H1 (cell line): ENCODE measurements at regions not wholly inside any gene's neighbourhood (a gene's known extent, or its start where the extent isn't known, plus 50 kb on each side); places are given as distances from the start of the nearest gene placed in this dataset.

Experiments used
- CTCF ChIA-PET: fragments of 300-600 bp; sonication (Branson Sonifier 250); formaldehyde crosslinking; loops from one replicate; lab custom pipeline; 2021; ENCODE audit not compliant: partially characterized antibody; lab: Charles Lee
- POLR2A ChIA-PET: fragments of 300-600 bp; sonication (Branson Sonifier 250); formaldehyde crosslinking; loops from one replicate; lab custom pipeline; 2021; ENCODE audit warnings: inconsistent platforms; ENCODE audit not compliant: partially characterized antibody; lab: Charles Lee
- DNase-seq, 2 experiments: peaks; one replicate each; pipeline versions ENCODE4 v3.0.0 to v3.0.0-alpha.2; 2010 to 2022; ENCODE audit warnings: low spot score in 2 of 2, low read depth in 1 of 2, mixed read lengths in 1 of 2
- FAIRE-seq: peaks from 2 replicates; lab custom pipeline; 2011; peaks lifted over from hg19 to GRCh38; lab: Jason Lieb, UNC
- H2AFZ ChIP-seq: 2 replicates; pipeline ENCODE4 v1.8.1; 2012; ENCODE audit warnings: low read length, inconsistent platforms
- H2AK5ac ChIP-seq: 2 replicates; pipeline ENCODE4 v1.6.1; 2013; ENCODE audit warnings: low read depth, low read length
- H2BK120ac ChIP-seq: replicated peaks from 2 replicates; pipeline ENCODE3; 2013; ENCODE audit warnings: low read depth, low read length, inconsistent platforms
- H2BK12ac ChIP-seq: 2 replicates; pipeline ENCODE4 v1.6.1; 2013; ENCODE audit warnings: low read depth, low read length
- H2BK15ac ChIP-seq: 2 replicates; pipeline ENCODE4 v1.6.1; 2013; ENCODE audit warnings: low read length
- H2BK20ac ChIP-seq: 2 replicates; pipeline ENCODE4 v1.6.1; 2013; ENCODE audit warnings: low read length
- H2BK5ac ChIP-seq: 2 replicates; pipeline ENCODE4 v1.6.1; 2013; ENCODE audit warnings: low read depth, low read length
- H3K14ac ChIP-seq: 2 replicates; pipeline ENCODE4 v1.6.1; 2013; ENCODE audit warnings: inconsistent platforms; ENCODE audit not compliant: insufficient read length
- H3K18ac ChIP-seq: 2 replicates; pipeline ENCODE4 v1.6.1; 2013; ENCODE audit warnings: low read length; ENCODE audit errors: extremely low read depth
- H3K23ac ChIP-seq: 2 replicates; pipeline ENCODE4 v1.6.1; 2013; ENCODE audit warnings: inconsistent platforms; ENCODE audit not compliant: insufficient read length
- H3K23me2 ChIP-seq: 2 replicates; pipeline ENCODE4 v1.6.1; 2013; ENCODE audit warnings: low read depth, low read length
- H3K27ac ChIP-seq: 2 replicates; pipeline ENCODE4 v1.6.1; 2011; ENCODE audit warnings: low read depth, low read length, inconsistent platforms
- H3K27me3 ChIP-seq, 4 experiments: replicated peaks in 1 of 4; 1 replicate in 1 of 4; 2 replicates in 3 of 4; pipeline versions ENCODE4 v1.6.1 to v1.8.1; 2011 to 2013; ENCODE audit warnings: low read length in 3 of 4, mild to moderate bottlenecking in 3 of 4, inconsistent platforms in 2 of 4, mixed read lengths in 2 of 4, moderate library complexity in 1 of 4; ENCODE audit not compliant: control insufficient read depth in 3 of 4, insufficient read depth in 3 of 4; ENCODE audit errors: extremely low read depth in 1 of 4
- H3K36me3 ChIP-seq, 4 experiments: 2 replicates each; pipeline versions ENCODE4 v1.6.1 to v1.8.1; 2011 to 2013; ENCODE audit warnings: mild to moderate bottlenecking in 4 of 4, low read length in 3 of 4, moderate library complexity in 2 of 4, control low read depth in 1 of 4, inconsistent platforms in 1 of 4; ENCODE audit not compliant: insufficient read depth in 4 of 4, control insufficient read depth in 2 of 4
- H3K4ac ChIP-seq: replicated peaks from 2 replicates; pipeline ENCODE3; 2013; ENCODE audit warnings: low read length, low read depth, mixed read lengths, inconsistent platforms; ENCODE audit not compliant: insufficient read length
- H3K4me1 ChIP-seq, 4 experiments: replicated peaks in 1 of 4; 1 replicate in 1 of 4; 2 replicates in 3 of 4; pipeline versions ENCODE4 v1.6.1 to v1.8.1; 2011 to 2013; ENCODE audit warnings: low read length in 3 of 4, inconsistent platforms in 2 of 4, mixed read lengths in 1 of 4; ENCODE audit not compliant: insufficient read depth in 4 of 4, control insufficient read depth in 3 of 4
- H3K4me2 ChIP-seq, 2 experiments: 2 replicates each; pipeline versions ENCODE4 v1.6.1 to v1.8.1; 2011 to 2013; ENCODE audit warnings: low read depth in 2 of 2, low read length in 2 of 2, control low read depth in 1 of 2, inconsistent platforms in 1 of 2, mild to moderate bottlenecking in 1 of 2; ENCODE audit not compliant: insufficient read depth in 1 of 2
- H3K4me3 ChIP-seq, 4 experiments: fragments of 200-600, 300-600 bp in 1 of 4; sonication (generic), shearing (Covaris generic), sonication (Bioruptor Twin) in 1 of 4; 2 replicates each; pipeline versions ENCODE4 v1.5.1 to v1.8.1; 2011 to 2016; ENCODE audit warnings: low read length in 4 of 4, low read depth in 3 of 4, control low read depth in 2 of 4, inconsistent platforms in 2 of 4, mild to moderate bottlenecking in 2 of 4, mixed read lengths in 1 of 4, moderate library complexity in 1 of 4; ENCODE audit not compliant: insufficient read depth in 2 of 4; ENCODE audit errors: extremely low read depth in 1 of 4
- H3K56ac ChIP-seq: replicated peaks from 2 replicates; pipeline ENCODE3; 2013; ENCODE audit warnings: low read depth, mild to moderate bottlenecking, mixed read lengths, low read length, inconsistent platforms; ENCODE audit not compliant: insufficient read length
- H3K79me1 ChIP-seq: 2 replicates; pipeline ENCODE4 v1.6.1; 2013; ENCODE audit warnings: low read depth, low read length, control low read depth
- H3K79me2 ChIP-seq, 2 experiments: 2 replicates each; pipeline versions ENCODE4 v1.6.1 to v1.8.1; 2012 to 2013; ENCODE audit warnings: low read length in 2 of 2, mild to moderate bottlenecking in 2 of 2, inconsistent platforms in 1 of 2; ENCODE audit not compliant: insufficient read depth in 2 of 2, control insufficient read depth in 1 of 2
- H3K9ac ChIP-seq, 4 experiments: replicated peaks in 1 of 4; 1 replicate in 1 of 4; 2 replicates in 3 of 4; pipeline versions ENCODE4 v1.6.1 to v1.8.1; 2011 to 2013; ENCODE audit warnings: low read depth in 3 of 4, low read length in 3 of 4, control low read depth in 2 of 4, mild to moderate bottlenecking in 2 of 4, moderate library complexity in 2 of 4, inconsistent platforms in 1 of 4; ENCODE audit errors: extremely low read depth in 1 of 4
- H3K9me3 ChIP-seq, 2 experiments: 2 replicates each; pipeline versions ENCODE4 v1.6.1 to v1.8.1; 2012 to 2013; ENCODE audit warnings: mild to moderate bottlenecking in 2 of 2, moderate library complexity in 2 of 2, control low read depth in 1 of 2, inconsistent platforms in 1 of 2, low read depth in 1 of 2, low read length in 1 of 2, mixed read lengths in 1 of 2; ENCODE audit not compliant: insufficient read depth in 2 of 2
- H4K20me1 ChIP-seq, 2 experiments: replicated peaks in 1 of 2; 2 replicates each; pipeline versions ENCODE3 to v1.8.1; 2011 to 2013; ENCODE audit warnings: inconsistent platforms in 2 of 2, low read length in 2 of 2, mild to moderate bottlenecking in 1 of 2; ENCODE audit not compliant: insufficient read depth in 2 of 2, control insufficient read depth in 1 of 2
- H4K5ac ChIP-seq: 2 replicates; pipeline ENCODE4 v1.6.1; 2013; ENCODE audit warnings: low read length, low read depth, mixed read lengths, inconsistent platforms; ENCODE audit not compliant: insufficient read length
- H4K8ac ChIP-seq: 2 replicates; pipeline ENCODE4 v1.8.0; 2013; ENCODE audit warnings: mild to moderate bottlenecking, moderate library complexity, low read length, inconsistent platforms; ENCODE audit not compliant: insufficient read depth; ENCODE audit errors: extremely low read depth
- H4K91ac ChIP-seq: replicated peaks from 2 replicates; pipeline ENCODE3; 2013; ENCODE audit warnings: low read length, mixed read lengths, inconsistent platforms; ENCODE audit not compliant: insufficient read length
- ATF3 ChIP-seq: IDR thresholded peaks from 2 replicates; pipeline ENCODE4 v1.6.1; 2011; ENCODE audit warnings: low read depth, mild to moderate bottlenecking, low read length; ENCODE audit not compliant: insufficient read depth
- BCL11A ChIP-seq, 2 experiments: IDR thresholded peaks; one replicate each; pipeline ENCODE4 v1.6.1; 2011; ENCODE audit warnings: low read depth in 2 of 2, low read length in 2 of 2, mild to moderate bottlenecking in 2 of 2
- EP300 ChIP-seq, 2 experiments: IDR thresholded peaks; 1 replicate in 1 of 2; 2 replicates in 1 of 2; pipeline ENCODE4 v1.6.1; 2011 to 2012; ENCODE audit warnings: low read depth in 2 of 2, low read length in 2 of 2, mild to moderate bottlenecking in 2 of 2, borderline replicate concordance in 1 of 2, inconsistent platforms in 1 of 2, moderate library complexity in 1 of 2
- EZH2 ChIP-seq: fragments of 200-600 bp; sonication (generic); IDR thresholded peaks from 2 replicates; pipeline ENCODE4 v1.7.1; 2012; ENCODE audit warnings: low read depth, mild to moderate bottlenecking, moderate library complexity, low read length, inconsistent platforms; ENCODE audit not compliant: severe bottlenecking
- GABPA ChIP-seq: IDR thresholded peaks from 2 replicates; pipeline ENCODE4 v1.6.1; 2011; ENCODE audit warnings: mild to moderate bottlenecking, low read length, moderate library complexity, borderline replicate concordance; ENCODE audit not compliant: insufficient read depth
- JUN ChIP-seq: IDR thresholded peaks from 2 replicates; pipeline ENCODE4 v1.6.1; 2011; ENCODE audit warnings: low read depth, mild to moderate bottlenecking, improper control_type of control experiment, low read length
- JUND ChIP-seq: IDR thresholded peaks from 2 replicates; pipeline ENCODE4 v1.6.1; 2011; ENCODE audit warnings: mild to moderate bottlenecking, improper control_type of control experiment, low read length
- KDM5A ChIP-seq: fragments of 200-600 bp; IDR thresholded peaks from 2 replicates; pipeline ENCODE4 v1.7.1; 2012; ENCODE audit warnings: mild to moderate bottlenecking, low read length, inconsistent platforms, mixed read lengths
- RNF2 ChIP-seq: fragments of 200-900, 300-1000 bp; sonication (generic); IDR thresholded peaks from 2 replicates; pipeline ENCODE4 v1.7.1; 2016; ENCODE audit warnings: borderline replicate concordance, low read depth, mild to moderate bottlenecking, antibody characterized with exemption, low read length; ENCODE audit not compliant: poor library complexity, severe bottlenecking; ENCODE audit errors: missing control alignments
- SIRT6 ChIP-seq: IDR thresholded peaks from one replicate; pipeline ENCODE4 v1.7.1; 2012; ENCODE audit warnings: low read length, inconsistent platforms
- TCF12 ChIP-seq: IDR thresholded peaks from 2 replicates; pipeline ENCODE4 v1.6.1; 2011; ENCODE audit warnings: low read depth, mild to moderate bottlenecking, low read length
- USF2 ChIP-seq: IDR thresholded peaks from 2 replicates; pipeline ENCODE4 v1.6.1; 2011; ENCODE audit warnings: low read length, improper control_type of control experiment
- ZNF274 ChIP-seq: IDR thresholded peaks from 2 replicates; pipeline ENCODE4 v1.7.0; 2012; ENCODE audit warnings: low read length, borderline replicate concordance; ENCODE audit errors: extremely low read depth
- WGBS, 2 experiments: shearing (Covaris generic) in 1 of 2; methylation state at CpG; one replicate each; pipeline versions ENCODE4 v1.1.6 to v1.1.7; 2013 to 2015; ENCODE audit warnings: low lambda C conversion rate in 2 of 2, mixed read lengths in 2 of 2, inconsistent platforms in 1 of 2, low coverage in 1 of 2, missing lambda C conversion rate in 1 of 2; ENCODE audit not compliant: insufficient replicate concordance in 2 of 2, insufficient coverage in 1 of 2, insufficient read length in 1 of 2; ENCODE audit errors: extremely low coverage in 1 of 2, missing lambda C conversion rate in 1 of 2; 5-methylcytosine and 5-hydroxymethylcytosine counted together

- 92% methylated on average over 8 of the region's 8 CpGs; no CpG with 5 or more reads in 1 of the 2 experiments for WGBS, 2 experiments
- H3K18ac ChIP-seq, result no peak overlapping the region
- H3K4me3 ChIP-seq, result no peak overlapping the region
- H3K9ac ChIP-seq, result no peak overlapping the region
- CTCF ChIA-PET, result no interaction called here
- H3K14ac ChIP-seq, result no peak overlapping the region
- no peaks in the 10 kb centered on the region for H3K27me3 ChIP-seq
- H2BK120ac ChIP-seq, result no peak overlapping the region
- H3K9me3 ChIP-seq, result no peaks in the 10 kb centered on the region
- H3K79me2 ChIP-seq, result no peaks in the 10 kb centered on the region
- no peak overlapping the region for H2BK5ac ChIP-seq
- no peak overlapping the region for H4K8ac ChIP-seq
- no peak overlapping the region for H2AFZ ChIP-seq
- no peak overlapping the region for H3K4me2 ChIP-seq
- no peak overlapping the region for H3K27ac ChIP-seq
- H4K5ac ChIP-seq, result no peak overlapping the region
- no peak overlapping the region for H2BK20ac ChIP-seq
- H3K23ac ChIP-seq, result no peak overlapping the region
- H4K20me1 ChIP-seq, result no peaks in the 10 kb centered on the region
- no peak for DNase-seq
- H3K23me2 ChIP-seq, result no peaks in the 10 kb centered on the region
- H2BK15ac ChIP-seq, result no peak overlapping the region
- no peak overlapping the region for H4K91ac ChIP-seq
- H3K4ac ChIP-seq, result no peak overlapping the region
- no peak for FAIRE-seq
- no peak overlapping the region for H2BK12ac ChIP-seq
- no peaks in the 10 kb centered on the region for H3K79me1 ChIP-seq
- POLR2A ChIA-PET, result no interaction called here
- H3K36me3 ChIP-seq, result no peaks in the 10 kb centered on the region
- no peaks in the 10 kb centered on the region for H3K4me1 ChIP-seq
- H2AK5ac ChIP-seq, result no peak overlapping the region
- H3K56ac ChIP-seq, result no peak overlapping the region
- no peak for TF ChIP-seq EZH2
- no peak for TF ChIP-seq SIRT6
- TF ChIP-seq EP300 (IDR thresholded peaks at IDR 0.05; ENCODE audit: borderline replicate concordance in 1 of 2, low read depth in 2 of 2, low read length in 2 of 2), result no peak
- TF ChIP-seq TCF12, result no peak
- no peak for TF ChIP-seq ATF3
- TF ChIP-seq JUN, result no peak
- TF ChIP-seq RNF2, result no peak
- no peak for TF ChIP-seq GABPA
- no peak for TF ChIP-seq JUND
- TF ChIP-seq KDM5A, result no peak
- TF ChIP-seq USF2, result no peak
- no peak for TF ChIP-seq BCL11A (IDR thresholded peaks at IDR 0.05; ENCODE audit: low read depth in 2 of 2, low read length in 2 of 2)
- TF ChIP-seq ZNF274, result no peak
These were observed 421.7 kb upstream of the GRM7 start for GRCh38 chr3:6439226-6439625.
